ENCODE measurements at regions not wholly inside any gene's neighbourhood (a gene's known extent, or its start where the extent isn't known, plus 50 kb on each side); places are given as distances from the start of the nearest gene placed in this dataset.

DNA sequence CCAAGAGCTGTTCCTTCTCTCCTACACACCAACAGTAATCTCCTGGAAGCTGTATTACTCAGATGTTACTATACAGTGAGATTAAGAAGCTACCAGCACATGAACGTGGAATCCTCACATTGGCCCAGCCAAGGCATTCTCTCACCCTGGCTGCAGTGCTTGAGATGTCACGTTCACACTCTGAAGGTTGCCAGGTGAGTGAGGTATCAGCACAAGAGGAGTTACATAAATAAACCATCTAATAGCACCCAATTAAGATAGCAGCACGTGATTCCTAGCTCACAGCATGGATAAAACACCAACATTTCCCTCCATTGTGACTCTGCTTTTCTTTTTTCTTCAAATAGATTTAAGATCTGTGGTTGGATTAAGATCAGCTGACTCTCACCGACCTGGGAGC is 182.8 kb downstream of the PLPP3 start:
- H3K4me1 Mint-ChIP-seq: peaks cover 51% of the 10 kb centered on the region

DNA sequence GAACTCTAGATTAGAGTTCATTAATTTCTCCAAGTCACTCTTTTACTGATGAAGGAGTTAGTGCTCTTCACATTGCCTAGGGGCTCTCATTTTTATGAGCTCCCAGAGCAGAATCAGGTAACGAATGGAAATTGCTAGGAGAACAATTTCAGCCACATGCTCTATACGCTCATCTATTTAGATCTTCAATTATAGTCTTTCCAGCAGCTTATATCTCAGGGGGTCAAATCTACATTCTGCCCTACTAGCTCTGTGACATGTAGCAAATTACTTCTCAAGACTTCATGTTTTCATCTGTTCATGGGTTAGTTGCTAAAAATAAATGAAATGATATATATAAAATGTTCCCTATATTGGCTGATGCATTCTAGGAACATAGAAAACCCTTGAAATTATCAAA is 183.6 kb downstream of the PLPP3 start:
- H3K9me3 ChIP-seq (ENCODE audit: control insufficient read depth, low read length): peaks cover 8% of the 10 kb centered on the region
- TF ChIP-seq, protein P1, sequence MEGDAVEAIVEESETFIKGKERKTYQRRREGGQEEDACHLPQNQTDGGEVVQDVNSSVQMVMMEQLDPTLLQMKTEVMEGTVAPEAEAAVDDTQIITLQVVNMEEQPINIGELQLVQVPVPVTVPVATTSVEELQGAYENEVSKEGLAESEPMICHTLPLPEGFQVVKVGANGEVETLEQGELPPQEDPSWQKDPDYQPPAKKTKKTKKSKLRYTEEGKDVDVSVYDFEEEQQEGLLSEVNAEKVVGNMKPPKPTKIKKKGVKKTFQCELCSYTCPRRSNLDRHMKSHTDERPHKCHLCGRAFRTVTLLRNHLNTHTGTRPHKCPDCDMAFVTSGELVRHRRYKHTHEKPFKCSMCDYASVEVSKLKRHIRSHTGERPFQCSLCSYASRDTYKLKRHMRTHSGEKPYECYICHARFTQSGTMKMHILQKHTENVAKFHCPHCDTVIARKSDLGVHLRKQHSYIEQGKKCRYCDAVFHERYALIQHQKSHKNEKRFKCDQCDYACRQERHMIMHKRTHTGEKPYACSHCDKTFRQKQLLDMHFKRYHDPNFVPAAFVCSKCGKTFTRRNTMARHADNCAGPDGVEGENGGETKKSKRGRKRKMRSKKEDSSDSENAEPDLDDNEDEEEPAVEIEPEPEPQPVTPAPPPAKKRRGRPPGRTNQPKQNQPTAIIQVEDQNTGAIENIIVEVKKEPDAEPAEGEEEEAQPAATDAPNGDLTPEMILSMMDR (conservative IDR thresholded peaks at IDR 0.05): no peak
- H3K4me1 Mint-ChIP-seq: peaks cover 59% of the 10 kb centered on the region
- 93 to 100% methylated on average over 2 of the region's 2 CpGs for WGBS, 2 experiments (ENCODE audit: insufficient coverage in 1 of 2, insufficient read length in 1 of 2)
- H3K36me3 Mint-ChIP-seq (ENCODE audit: low read depth): no peaks in the 10 kb centered on the region
- H3K4me3 ChIP-seq (ENCODE audit: low read length): no peak overlapping the region
- no peak overlapping the region for H3K27ac ChIP-seq (ENCODE audit: low read depth, low read length)
- no peak overlapping the region for H3K27ac Mint-ChIP-seq
- H3K27me3 Mint-ChIP-seq (ENCODE audit: insufficient read depth): peaks cover 41% of the 10 kb centered on the region
- peaks cover 23% of the 10 kb centered on the region for H3K4me1 ChIP-seq (ENCODE audit: control insufficient read depth, insufficient read depth, low read length)
- no peak overlapping the region for H3K4me3 Mint-ChIP-seq
- no peak for DNase-seq
- no peak overlapping the region for H3K9ac ChIP-seq (ENCODE audit: extremely low read depth, low read length, poor library complexity, severe bottlenecking)
- no peaks in the 10 kb centered on the region for H3K9me3 Mint-ChIP-seq
- peaks cover 43% of the 10 kb centered on the region for H3K27me3 ChIP-seq (ENCODE audit: control insufficient read depth, insufficient read depth, low read length, poor library complexity, severe bottlenecking)
- no peaks in the 10 kb centered on the region for H3K36me3 ChIP-seq (ENCODE audit: control insufficient read depth, insufficient read depth, low read length)

More for the DNA sequence above, 182.8 kb downstream of the PLPP3 start:
- Histone ChIP-seq H3K27me3 (ENCODE audit: control insufficient read depth, insufficient read depth, low read length, poor library complexity, severe bottlenecking) (peaks cover 40% of the 10 kb centered on the region), H3K36me3 (ENCODE audit: control insufficient read depth, insufficient read depth, low read length) (no peaks in the 10 kb centered on the region), H3K27ac (ENCODE audit: low read depth, low read length) (no peak overlapping the region), H3K9ac (ENCODE audit: extremely low read depth, low read length, poor library complexity, severe bottlenecking) (no peak overlapping the region), H3K4me1 (ENCODE audit: control insufficient read depth, insufficient read depth, low read length) (peaks cover 23% of the 10 kb centered on the region), H3K9me3 (ENCODE audit: control insufficient read depth, low read length) (peaks cover 12% of the 10 kb centered on the region), H3K4me3 (ENCODE audit: low read length) (no peak overlapping the region)
- peak; percentile 81 for DNase-seq
- Mint-ChIP-seq H3K27me3 (ENCODE audit: insufficient read depth) (peaks cover 43% of the 10 kb centered on the region), H3K36me3 (ENCODE audit: low read depth) (no peaks in the 10 kb centered on the region), H3K9me3 (no peaks in the 10 kb centered on the region), H3K4me3 (no peak overlapping the region), H3K27ac (peak overlapping the region; percentile 87)
- WGBS, 2 experiments (ENCODE audit: insufficient coverage in 1 of 2, insufficient read length in 1 of 2): 17 to 60% methylated on average over 1 to 4 of the region's 4 CpGs
- TF ChIP-seq, protein P1 (conservative IDR thresholded peaks at IDR 0.05): no peak

DNA sequence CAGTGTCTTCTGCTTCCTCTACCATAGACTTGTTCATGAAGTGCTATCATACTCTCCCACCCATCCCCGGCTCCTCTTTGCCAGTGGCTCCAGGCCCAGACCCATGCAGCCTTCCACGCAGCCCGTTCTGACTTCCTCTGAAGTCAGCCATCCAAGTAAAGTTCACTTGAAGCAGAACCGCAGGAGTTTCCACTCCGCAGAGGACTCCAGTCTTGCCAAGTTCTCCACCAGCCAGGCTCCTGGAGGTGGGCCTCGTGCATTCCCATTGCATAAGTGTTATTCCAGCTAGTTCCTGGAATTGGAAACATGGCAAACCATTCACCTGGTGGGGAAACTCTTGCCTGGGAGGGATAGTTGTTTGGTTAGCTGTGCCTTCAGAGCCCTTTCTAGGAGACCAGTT is 185.1 kb downstream of the PLPP3 start:
- Mint-ChIP-seq H3K27me3 (ENCODE audit: insufficient read depth) (peaks cover 38% of the 10 kb centered on the region), H3K27ac (no peak overlapping the region), H3K4me3 (no peak overlapping the region), H3K4me1 (peaks cover 57% of the 10 kb centered on the region), H3K36me3 (ENCODE audit: low read depth) (no peaks in the 10 kb centered on the region), H3K9me3 (no peaks in the 10 kb centered on the region)
- DNase-seq: no peak
- Histone ChIP-seq H3K27ac (ENCODE audit: low read depth, low read length) (no peak overlapping the region), H3K27me3 (ENCODE audit: control insufficient read depth, insufficient read depth, low read length, poor library complexity, severe bottlenecking) (peaks cover 43% of the 10 kb centered on the region), H3K9me3 (ENCODE audit: control insufficient read depth, low read length) (no peaks in the 10 kb centered on the region), H3K4me3 (ENCODE audit: low read length) (no peak overlapping the region), H3K9ac (ENCODE audit: extremely low read depth, low read length, poor library complexity, severe bottlenecking) (no peak overlapping the region), H3K4me1 (ENCODE audit: control insufficient read depth, insufficient read depth, low read length) (peaks cover 18% of the 10 kb centered on the region), H3K36me3 (ENCODE audit: control insufficient read depth, insufficient read depth, low read length) (no peaks in the 10 kb centered on the region)
- TF ChIP-seq, protein P1 (conservative IDR thresholded peaks at IDR 0.05): no peak
- WGBS, 2 experiments (ENCODE audit: insufficient coverage in 1 of 2, insufficient read length in 1 of 2): 78 to 79% methylated on average over 6 of the region's 6 CpGs

Measured in endodermal cell (in vitro differentiated cells).